ENCODE measurements at regions not wholly inside any gene's neighbourhood (a gene's known extent, or its start where the extent isn't known, plus 50 kb on each side); places are given as distances from the start of the nearest gene placed in this dataset.
"Not testable (repeated sequence)": the region's sequence is repeated elsewhere in the genome, so short reads cannot be mapped to it uniquely, and the experiment has no call there.

- no peak for FAIRE-seq
These were observed 198.3 kb downstream of the DUSP10 start for GRCh38 chr1:221543529-221544120.

- no peak for FAIRE-seq
These were observed 192.9 kb downstream of the DUSP10 start for GRCh38 chr1:221548942-221549341.

- FAIRE-seq, result no peak
These were observed 192.1 kb downstream of the DUSP10 start for GRCh38 chr1:221549815-221550214.

GRCh38 chr1:221552792-221553191, 189.1 kb downstream of the DUSP10 start:
- FAIRE-seq, result not testable (repeated sequence)

GRCh38 chr1:221555689-221556433, 186.0 kb downstream of the DUSP10 start:
- no peak for FAIRE-seq

GRCh38 chr1:221556435-221556834, 185.5 kb downstream of the DUSP10 start:
- no peak for FAIRE-seq

GRCh38 chr1:221557013-221557412, 184.9 kb downstream of the DUSP10 start:
- FAIRE-seq, result no peak

GRCh38 chr1:221558396-221558795, 183.5 kb downstream of the DUSP10 start:
- no peak for FAIRE-seq

GRCh38 chr1:221559911-221560310, 182.0 kb downstream of the DUSP10 start:
- no peak for FAIRE-seq

GRCh38 chr1:221562542-221563475, 179.1 kb downstream of the DUSP10 start:
- no peak for FAIRE-seq

- FAIRE-seq, result no peak
These were observed 178.4 kb downstream of the DUSP10 start for GRCh38 chr1:221563476-221563921.

- no peak for FAIRE-seq
These were observed 177.0 kb downstream of the DUSP10 start for GRCh38 chr1:221564891-221565290.

GRCh38 chr1:221565711-221566110, 176.2 kb downstream of the DUSP10 start:
- no peak for FAIRE-seq

GRCh38 chr1:221567859-221568507, 173.9 kb downstream of the DUSP10 start:
- no peak for FAIRE-seq

GRCh38 chr1:221573756-221574155, 168.1 kb downstream of the DUSP10 start:
- no peak for FAIRE-seq

- no peak for FAIRE-seq
These were observed 167.4 kb downstream of the DUSP10 start for GRCh38 chr1:221574529-221574928.

GRCh38 chr1:221575605-221576004, 166.3 kb downstream of the DUSP10 start:
- no peak for FAIRE-seq

- FAIRE-seq, result no peak
These were observed 165.6 kb downstream of the DUSP10 start for GRCh38 chr1:221576268-221576667.

- no peak for FAIRE-seq
These were observed 158.4 kb downstream of the DUSP10 start for GRCh38 chr1:221583465-221583864.

- not testable (repeated sequence) for FAIRE-seq
These were observed 154.9 kb downstream of the DUSP10 start for GRCh38 chr1:221587013-221587412.

GRCh38 chr1:221591250-221591649, 150.6 kb downstream of the DUSP10 start:
- FAIRE-seq, result not testable (repeated sequence)

GRCh38 chr1:221594576-221594975, 147.3 kb downstream of the DUSP10 start:
- FAIRE-seq, result no peak

- FAIRE-seq, result no peak
These were observed 143.8 kb downstream of the DUSP10 start for GRCh38 chr1:221598122-221598521.
